ENCODE measurements at regions not wholly inside any gene's neighbourhood (a gene's known extent, or its start where the extent isn't known, plus 50 kb on each side); places are given as distances from the start of the nearest gene placed in this dataset.
"Not testable (repeated sequence)": the region's sequence is repeated elsewhere in the genome, so short reads cannot be mapped to it uniquely, and the experiment has no call there.

DNA sequence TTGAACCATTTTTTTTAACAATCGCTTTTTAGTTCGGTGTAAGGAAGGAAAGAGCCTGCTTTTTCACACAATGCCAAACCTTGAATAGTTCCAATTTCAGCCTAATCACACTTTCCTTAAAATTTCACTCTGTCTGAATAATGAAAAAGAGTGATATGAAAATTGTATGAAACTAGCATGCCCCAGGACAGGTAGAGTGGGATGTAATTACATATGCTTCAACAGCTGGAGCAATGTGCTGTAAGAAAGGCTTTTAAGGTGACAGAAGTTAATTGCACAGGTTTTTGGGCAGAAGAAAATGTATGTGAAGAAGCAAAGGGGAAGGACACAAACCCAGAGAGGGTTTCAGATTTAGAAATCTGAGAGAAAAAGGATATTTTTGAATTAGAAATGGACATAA, 184.0 kb downstream of the DSC3 start:
- DNase-seq (no peak), FAIRE-seq (no peak)
- H3K9me3 ChIP-seq (ENCODE audit: control insufficient read depth in 2 of 3, insufficient read depth in 1 of 3, low read length in 3 of 3), result no peaks in the 10 kb centered on the region
- no peaks in the 10 kb centered on the region for H3K27me3 ChIP-seq (ENCODE audit: control insufficient read depth, insufficient read depth, low read length)
- TF ChIP-seq CTCF (IDR thresholded peaks at IDR 0.05; ENCODE audit: borderline replicate concordance, extremely low read depth, insufficient read depth), result no peak
- intact Hi-C loops (cut with DNase I), result no loop called here
- no peaks in the 10 kb centered on the region for H3K36me3 ChIP-seq (ENCODE audit: control insufficient read depth in 2 of 3, insufficient read depth in 3 of 3, low read length in 3 of 3)
- H3K4me3 ChIP-seq (ENCODE audit: low read length in 3 of 3), result no peak overlapping the region
- H3K9ac ChIP-seq (ENCODE audit: low read length in 3 of 3), result no peak overlapping the region
- H3K27ac ChIP-seq (ENCODE audit: low read depth in 2 of 2, low read length in 2 of 2), result no peak overlapping the region
- H3K4me1 ChIP-seq (ENCODE audit: control insufficient read depth in 2 of 3, insufficient read depth in 2 of 3, low read depth in 1 of 3, low read length in 3 of 3), result no peaks in the 10 kb centered on the region

- no peak for TF ChIP-seq CTCF (IDR thresholded peaks at IDR 0.05; ENCODE audit: borderline replicate concordance, extremely low read depth, insufficient read depth)
- H3K36me3 ChIP-seq (ENCODE audit: control insufficient read depth in 2 of 3, insufficient read depth in 3 of 3, low read length in 3 of 3), result no peaks in the 10 kb centered on the region
- H3K9ac ChIP-seq (ENCODE audit: low read length in 3 of 3), result no peak overlapping the region
- H3K9me3 ChIP-seq (ENCODE audit: control insufficient read depth in 2 of 3, insufficient read depth in 1 of 3, low read length in 3 of 3), result no peaks in the 10 kb centered on the region
- no peaks in the 10 kb centered on the region for H3K27me3 ChIP-seq (ENCODE audit: control insufficient read depth, insufficient read depth, low read length)
- intact Hi-C loops (cut with DNase I), result no loop called here
- DNase-seq (no peak), FAIRE-seq (no peak)
- H3K4me3 ChIP-seq (ENCODE audit: low read length in 3 of 3), result no peak overlapping the region
- H3K4me1 ChIP-seq (ENCODE audit: control insufficient read depth in 2 of 3, insufficient read depth in 2 of 3, low read depth in 1 of 3, low read length in 3 of 3), result no peaks in the 10 kb centered on the region
- no peak overlapping the region for H3K27ac ChIP-seq (ENCODE audit: low read depth in 2 of 2, low read length in 2 of 2)
These were observed 186.8 kb downstream of the DSC3 start for GRCh38 chr18:30855762-30856161.

- intact Hi-C loops (cut with DNase I), result no loop called here
- Histone ChIP-seq H3K27ac (ENCODE audit: low read depth in 2 of 2, low read length in 2 of 2) (no peak overlapping the region), H3K27me3 (ENCODE audit: control insufficient read depth, insufficient read depth, low read length) (no peaks in the 10 kb centered on the region), H3K4me3 (ENCODE audit: low read length in 3 of 3) (no peak overlapping the region), H3K9ac (ENCODE audit: low read length in 3 of 3) (no peak overlapping the region), H3K4me1 (ENCODE audit: control insufficient read depth in 2 of 3, insufficient read depth in 2 of 3, low read depth in 1 of 3, low read length in 3 of 3) (no peaks in the 10 kb centered on the region), H3K9me3 (ENCODE audit: control insufficient read depth in 2 of 3, insufficient read depth in 1 of 3, low read length in 3 of 3) (no peaks in the 10 kb centered on the region), H3K36me3 (ENCODE audit: control insufficient read depth in 2 of 3, insufficient read depth in 3 of 3, low read length in 3 of 3) (no peaks in the 10 kb centered on the region)
- FAIRE-seq (no peak), DNase-seq (no peak)
- no peak for TF ChIP-seq CTCF (IDR thresholded peaks at IDR 0.05; ENCODE audit: borderline replicate concordance, extremely low read depth, insufficient read depth)
These were observed 189.6 kb downstream of the DSC3 start for GRCh38 chr18:30852980-30853379.

- H3K4me3 ChIP-seq (ENCODE audit: low read length in 3 of 3), result no peak overlapping the region
- no peak for DNase-seq
- FAIRE-seq, result no peak
These were observed 190.0 kb downstream of the DSC3 start for GRCh38 chr18:30852541-30852940.

GRCh38 chr18:30839056-30839561, 203.4 kb downstream of the DSC3 start:
- H3K27ac ChIP-seq (ENCODE audit: low read depth in 2 of 2, low read length in 2 of 2); FAIRE-seq; DNase-seq; intact Hi-C loops (cut with DNase I); H3K4me3 ChIP-seq (ENCODE audit: low read length in 3 of 3); H3K9ac ChIP-seq (ENCODE audit: low read length in 3 of 3); H3K4me1 ChIP-seq (ENCODE audit: control insufficient read depth in 2 of 3, insufficient read depth in 2 of 3, low read depth in 1 of 3, low read length in 3 of 3); H3K36me3 ChIP-seq (ENCODE audit: control insufficient read depth in 2 of 3, insufficient read depth in 3 of 3, low read length in 3 of 3); H3K9me3 ChIP-seq (ENCODE audit: control insufficient read depth in 2 of 3, insufficient read depth in 1 of 3, low read length in 3 of 3); H3K27me3 ChIP-seq (ENCODE audit: control insufficient read depth, insufficient read depth, low read length): not testable (repeated sequence)

More at GRCh38 chr18:30852541-30852940, 190.0 kb downstream of the DSC3 start:
- intact Hi-C loops (cut with DNase I), result no loop called here
- Histone ChIP-seq H3K27me3 (ENCODE audit: control insufficient read depth, insufficient read depth, low read length) (no peaks in the 10 kb centered on the region), H3K9ac (ENCODE audit: low read length in 3 of 3) (no peak overlapping the region), H3K4me1 (ENCODE audit: control insufficient read depth in 2 of 3, insufficient read depth in 2 of 3, low read depth in 1 of 3, low read length in 3 of 3) (no peaks in the 10 kb centered on the region), H3K27ac (ENCODE audit: low read depth in 2 of 2, low read length in 2 of 2) (no peak overlapping the region), H3K9me3 (ENCODE audit: control insufficient read depth in 2 of 3, insufficient read depth in 1 of 3, low read length in 3 of 3) (no peaks in the 10 kb centered on the region), H3K36me3 (ENCODE audit: control insufficient read depth in 2 of 3, insufficient read depth in 3 of 3, low read length in 3 of 3) (no peaks in the 10 kb centered on the region)
- TF ChIP-seq CTCF (IDR thresholded peaks at IDR 0.05; ENCODE audit: borderline replicate concordance, extremely low read depth, insufficient read depth), result no peak
